ENCODE measurements at regions not wholly inside any gene's neighbourhood (a gene's known extent, or its start where the extent isn't known, plus 50 kb on each side); places are given as distances from the start of the nearest gene placed in this dataset.

DNA sequence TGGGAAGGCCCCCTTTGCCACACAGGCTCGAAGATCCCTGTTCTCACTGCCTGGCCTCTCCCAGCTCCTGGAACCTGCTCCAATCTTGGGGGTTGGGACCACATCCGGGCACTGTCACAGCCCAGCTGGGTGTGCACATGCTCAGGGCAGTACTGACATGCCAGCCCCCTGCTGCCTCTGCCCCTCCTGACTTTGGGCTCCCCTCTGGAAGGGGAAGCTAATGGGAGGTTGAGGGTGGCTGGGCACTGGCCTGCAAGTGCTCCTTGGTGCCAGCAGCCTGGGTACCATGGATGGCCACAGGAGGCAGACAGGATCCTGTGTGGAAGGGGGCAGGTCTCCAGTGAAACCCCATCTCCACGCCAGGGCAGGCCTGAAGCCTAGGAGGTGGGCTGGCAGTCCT is 126.1 kb upstream of the NOL4 start:
- TF ChIP-seq XBP1 (CRISPR knock-in tag; IDR thresholded peaks at IDR 0.05) (no peak), KDM2A (CRISPR knock-in tag; IDR thresholded peaks at IDR 0.05; ENCODE audit: borderline replicate concordance, low read depth) (no peak), GLI4 (CRISPR knock-in tag; IDR thresholded peaks at IDR 0.05; ENCODE audit: borderline replicate concordance) (no peak), RNF2 (conservative IDR thresholded peaks at IDR 0.05; ENCODE audit: low read depth) (no peak), POLR2AphosphoS5 (IDR thresholded peaks at IDR 0.05; ENCODE audit: low read depth, low read length) (no peak), POLR2A (IDR thresholded peaks at IDR 0.05; ENCODE audit: insufficient read depth in 1 of 2, low read depth in 2 of 2, low read length in 2 of 2) (no peak), EZH2 (conservative IDR thresholded peaks at IDR 0.05; ENCODE audit: low read depth, low read length) (no peak), ZNF263 (CRISPR knock-in tag; IDR thresholded peaks at IDR 0.05) (no peak), ESRRA (CRISPR knock-in tag; IDR thresholded peaks at IDR 0.05; ENCODE audit: low read depth) (no peak), ZBTB8A (CRISPR knock-in tag; IDR thresholded peaks at IDR 0.05; ENCODE audit: borderline replicate concordance, low read depth) (no peak)
- TF ChIP-seq, protein P1, sequence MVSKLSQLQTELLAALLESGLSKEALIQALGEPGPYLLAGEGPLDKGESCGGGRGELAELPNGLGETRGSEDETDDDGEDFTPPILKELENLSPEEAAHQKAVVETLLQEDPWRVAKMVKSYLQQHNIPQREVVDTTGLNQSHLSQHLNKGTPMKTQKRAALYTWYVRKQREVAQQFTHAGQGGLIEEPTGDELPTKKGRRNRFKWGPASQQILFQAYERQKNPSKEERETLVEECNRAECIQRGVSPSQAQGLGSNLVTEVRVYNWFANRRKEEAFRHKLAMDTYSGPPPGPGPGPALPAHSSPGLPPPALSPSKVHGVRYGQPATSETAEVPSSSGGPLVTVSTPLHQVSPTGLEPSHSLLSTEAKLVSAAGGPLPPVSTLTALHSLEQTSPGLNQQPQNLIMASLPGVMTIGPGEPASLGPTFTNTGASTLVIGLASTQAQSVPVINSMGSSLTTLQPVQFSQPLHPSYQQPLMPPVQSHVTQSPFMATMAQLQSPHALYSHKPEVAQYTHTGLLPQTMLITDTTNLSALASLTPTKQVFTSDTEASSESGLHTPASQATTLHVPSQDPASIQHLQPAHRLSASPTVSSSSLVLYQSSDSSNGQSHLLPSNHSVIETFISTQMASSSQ (IDR thresholded peaks at IDR 0.05; ENCODE audit: low read depth), result no peak
- TF ChIP-seq, protein P1 (CRISPR knock-in tag; IDR thresholded peaks at IDR 0.05; ENCODE audit: borderline replicate concordance), result no peak
